HL-60 (cell line): ENCODE measurements at regions not wholly inside any gene's neighbourhood (a gene's known extent, or its start where the extent isn't known, plus 50 kb on each side); places are given as distances from the start of the nearest gene placed in this dataset.

Experiments used
- DNase-seq, 2 experiments: peaks; one replicate each; pipeline ENCODE4 v3.0.0-alpha.2; 2010 to 2020; ENCODE audit warnings: low read depth in 1 of 2, low spot score in 1 of 2
- H3K27ac ChIP-seq: fragments of 250-450 bp; sonication (Bioruptor Pico); replicated peaks from 2 replicates; pipeline ENCODE4 v1.5.1; 2020; ENCODE audit warnings: mild to moderate bottlenecking, moderate library complexity
- H3K27me3 ChIP-seq: fragments of 250-450 bp; sonication (Bioruptor Pico); 2 replicates; pipeline ENCODE4 v1.5.1; 2021; ENCODE audit warnings: mild to moderate bottlenecking, moderate library complexity; ENCODE audit not compliant: insufficient read depth, poor library complexity, severe bottlenecking
- H3K4me3 ChIP-seq: replicated peaks from 2 replicates; pipeline ENCODE4 v1.5.1; 2011; ENCODE audit warnings: mild to moderate bottlenecking, control low read depth, low read length; ENCODE audit not compliant: insufficient read depth
- GABPA ChIP-seq: IDR thresholded peaks from 2 replicates; pipeline ENCODE4 v1.6.1; 2012; ENCODE audit warnings: low read depth
- POLR2AphosphoS5 ChIP-seq: IDR thresholded peaks from 2 replicates; pipeline ENCODE4 v1.6.1; 2012; ENCODE audit warnings: low read depth
- SPI1 ChIP-seq: IDR thresholded peaks from 2 replicates; pipeline ENCODE4 v1.6.1; 2012; ENCODE audit warnings: low read depth, mild to moderate bottlenecking, borderline replicate concordance
- TF ChIP-seq, protein P1 (sequence below): IDR thresholded peaks from one replicate; pipeline ENCODE4 v1.5.1; 2011; ENCODE audit warnings: low read length, control low read depth, inconsistent platforms; ENCODE audit not compliant: insufficient read depth
- TF ChIP-seq, protein P2 (sequence below): IDR thresholded peaks from 2 replicates; pipeline ENCODE4 v1.6.1; 2012; ENCODE audit warnings: low read depth; ENCODE audit not compliant: insufficient replicate concordance

DNA sequence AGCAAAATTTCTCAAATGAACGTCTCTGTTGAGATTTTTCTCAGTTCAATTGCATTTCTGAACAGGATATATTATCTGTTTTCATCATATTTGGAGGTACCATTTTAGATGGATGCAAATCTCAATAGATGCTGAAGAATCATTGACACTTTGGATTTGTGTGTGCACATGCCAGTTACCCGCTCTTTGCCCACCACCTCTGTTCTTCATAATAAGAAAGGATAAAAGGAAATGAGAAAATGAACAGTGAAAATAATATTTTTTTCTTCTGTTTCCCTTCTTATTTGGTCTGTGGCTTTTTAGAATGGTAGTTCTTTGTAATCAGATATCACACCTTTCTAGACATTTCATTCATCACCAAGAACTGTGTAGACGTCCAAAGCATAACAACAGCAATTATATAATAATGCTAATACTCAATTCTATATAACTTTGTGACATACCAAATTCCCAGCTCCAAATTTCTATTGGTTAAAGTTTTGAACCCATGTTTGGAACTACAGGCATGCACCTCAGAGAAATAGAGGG is 256.7 kb upstream of the SATB1 start:
- no peak overlapping the region for H3K27ac ChIP-seq
- TF ChIP-seq, protein P1, sequence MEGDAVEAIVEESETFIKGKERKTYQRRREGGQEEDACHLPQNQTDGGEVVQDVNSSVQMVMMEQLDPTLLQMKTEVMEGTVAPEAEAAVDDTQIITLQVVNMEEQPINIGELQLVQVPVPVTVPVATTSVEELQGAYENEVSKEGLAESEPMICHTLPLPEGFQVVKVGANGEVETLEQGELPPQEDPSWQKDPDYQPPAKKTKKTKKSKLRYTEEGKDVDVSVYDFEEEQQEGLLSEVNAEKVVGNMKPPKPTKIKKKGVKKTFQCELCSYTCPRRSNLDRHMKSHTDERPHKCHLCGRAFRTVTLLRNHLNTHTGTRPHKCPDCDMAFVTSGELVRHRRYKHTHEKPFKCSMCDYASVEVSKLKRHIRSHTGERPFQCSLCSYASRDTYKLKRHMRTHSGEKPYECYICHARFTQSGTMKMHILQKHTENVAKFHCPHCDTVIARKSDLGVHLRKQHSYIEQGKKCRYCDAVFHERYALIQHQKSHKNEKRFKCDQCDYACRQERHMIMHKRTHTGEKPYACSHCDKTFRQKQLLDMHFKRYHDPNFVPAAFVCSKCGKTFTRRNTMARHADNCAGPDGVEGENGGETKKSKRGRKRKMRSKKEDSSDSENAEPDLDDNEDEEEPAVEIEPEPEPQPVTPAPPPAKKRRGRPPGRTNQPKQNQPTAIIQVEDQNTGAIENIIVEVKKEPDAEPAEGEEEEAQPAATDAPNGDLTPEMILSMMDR: no peak
- TF ChIP-seq, protein P2, sequence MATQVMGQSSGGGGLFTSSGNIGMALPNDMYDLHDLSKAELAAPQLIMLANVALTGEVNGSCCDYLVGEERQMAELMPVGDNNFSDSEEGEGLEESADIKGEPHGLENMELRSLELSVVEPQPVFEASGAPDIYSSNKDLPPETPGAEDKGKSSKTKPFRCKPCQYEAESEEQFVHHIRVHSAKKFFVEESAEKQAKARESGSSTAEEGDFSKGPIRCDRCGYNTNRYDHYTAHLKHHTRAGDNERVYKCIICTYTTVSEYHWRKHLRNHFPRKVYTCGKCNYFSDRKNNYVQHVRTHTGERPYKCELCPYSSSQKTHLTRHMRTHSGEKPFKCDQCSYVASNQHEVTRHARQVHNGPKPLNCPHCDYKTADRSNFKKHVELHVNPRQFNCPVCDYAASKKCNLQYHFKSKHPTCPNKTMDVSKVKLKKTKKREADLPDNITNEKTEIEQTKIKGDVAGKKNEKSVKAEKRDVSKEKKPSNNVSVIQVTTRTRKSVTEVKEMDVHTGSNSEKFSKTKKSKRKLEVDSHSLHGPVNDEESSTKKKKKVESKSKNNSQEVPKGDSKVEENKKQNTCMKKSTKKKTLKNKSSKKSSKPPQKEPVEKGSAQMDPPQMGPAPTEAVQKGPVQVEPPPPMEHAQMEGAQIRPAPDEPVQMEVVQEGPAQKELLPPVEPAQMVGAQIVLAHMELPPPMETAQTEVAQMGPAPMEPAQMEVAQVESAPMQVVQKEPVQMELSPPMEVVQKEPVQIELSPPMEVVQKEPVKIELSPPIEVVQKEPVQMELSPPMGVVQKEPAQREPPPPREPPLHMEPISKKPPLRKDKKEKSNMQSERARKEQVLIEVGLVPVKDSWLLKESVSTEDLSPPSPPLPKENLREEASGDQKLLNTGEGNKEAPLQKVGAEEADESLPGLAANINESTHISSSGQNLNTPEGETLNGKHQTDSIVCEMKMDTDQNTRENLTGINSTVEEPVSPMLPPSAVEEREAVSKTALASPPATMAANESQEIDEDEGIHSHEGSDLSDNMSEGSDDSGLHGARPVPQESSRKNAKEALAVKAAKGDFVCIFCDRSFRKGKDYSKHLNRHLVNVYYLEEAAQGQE: no peak
- no peak overlapping the region for H3K4me3 ChIP-seq
- H3K27me3 ChIP-seq: no peaks in the 10 kb centered on the region
- no peak for DNase-seq

DNA sequence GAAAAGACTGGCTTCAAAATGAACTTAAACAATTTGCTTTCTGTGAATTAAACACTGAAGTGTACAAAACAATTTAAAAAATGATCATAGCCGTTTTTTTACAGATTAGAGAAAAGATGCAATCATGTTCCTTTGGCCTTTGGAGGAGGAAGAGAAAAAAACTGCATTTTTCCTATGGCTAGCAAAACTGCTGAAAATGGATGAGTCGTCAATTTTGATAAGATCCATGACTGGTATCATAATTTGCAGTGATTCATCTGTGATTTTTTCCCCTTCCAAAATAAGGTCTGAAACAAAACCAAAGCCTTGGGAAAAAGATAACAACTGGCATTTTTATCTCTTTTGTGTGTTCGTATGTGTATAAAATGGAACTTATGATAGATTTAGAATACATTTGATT is 255.6 kb upstream of the SATB1 start:
- H3K4me3 ChIP-seq: no peak overlapping the region
- no peaks in the 10 kb centered on the region for H3K27me3 ChIP-seq
- TF ChIP-seq POLR2AphosphoS5 (no peak), GABPA (no peak), SPI1 (no peak)
- TF ChIP-seq, protein P1: no peak
- TF ChIP-seq, protein P2: no peak
- no peak for DNase-seq
- no peak overlapping the region for H3K27ac ChIP-seq

DNA sequence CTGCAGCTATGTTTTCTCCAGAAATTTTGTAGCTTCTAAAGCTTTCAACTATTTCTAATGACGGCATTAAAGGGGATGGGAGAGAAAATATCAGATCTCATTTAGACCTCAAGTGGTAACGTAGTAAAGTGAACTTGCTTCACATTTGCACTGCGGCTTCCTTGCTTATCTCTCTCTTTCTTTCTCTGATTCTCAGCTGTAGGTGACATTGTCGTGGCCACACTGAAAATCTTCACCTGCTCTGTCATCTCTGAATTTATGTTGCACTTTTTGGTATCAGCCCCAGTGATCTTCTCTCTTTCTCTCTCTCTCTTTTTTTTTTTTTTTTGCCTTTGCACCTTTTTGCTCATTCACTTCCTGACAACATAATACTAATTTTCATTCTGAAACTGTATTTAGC is 254.1 kb upstream of the SATB1 start:
- Histone ChIP-seq H3K4me3 (no peak overlapping the region), H3K27me3 (no peaks in the 10 kb centered on the region), H3K27ac (no peak overlapping the region)
- TF ChIP-seq POLR2AphosphoS5: no peak
- TF ChIP-seq, protein P1: no peak
- TF ChIP-seq SPI1: no peak
- TF ChIP-seq, protein P2: no peak
- no peak for TF ChIP-seq GABPA
- no peak for DNase-seq
